NAMALWA (cell line): ENCODE measurements at regions not wholly inside any gene's neighbourhood (a gene's known extent, or its start where the extent isn't known, plus 50 kb on each side); places are given as distances from the start of the nearest gene placed in this dataset.
"Not testable (repeated sequence)": the region's sequence is repeated elsewhere in the genome, so short reads cannot be mapped to it uniquely, and the experiment has no call there.

ENCODE experiments used
- DNase-seq: peaks from one replicate; pipeline ENCODE4 v3.0.0-alpha.2; 2015; ENCODE audit warnings: low spot score

DNA sequence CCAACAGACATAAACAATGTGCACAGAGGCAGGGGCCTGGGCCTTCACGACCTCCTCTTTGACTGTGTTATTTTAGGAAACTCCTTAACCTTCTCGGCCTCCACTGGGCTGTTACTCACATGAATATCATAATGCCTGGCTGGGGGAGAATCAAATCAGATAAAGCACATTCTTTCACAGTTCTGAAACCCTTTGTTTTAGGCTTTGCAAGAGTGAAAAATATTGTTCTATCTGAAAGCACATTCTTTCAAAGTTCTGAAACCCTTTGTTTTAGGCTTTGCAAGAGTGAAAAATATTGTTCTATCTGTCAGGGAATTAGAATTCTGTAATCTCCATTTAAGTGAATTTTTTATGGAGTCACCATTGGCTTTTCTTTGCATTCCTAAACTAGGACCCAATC lies 50.7 kb upstream of the SYNDIG1 start:
- DNase-seq: no peak

DNA sequence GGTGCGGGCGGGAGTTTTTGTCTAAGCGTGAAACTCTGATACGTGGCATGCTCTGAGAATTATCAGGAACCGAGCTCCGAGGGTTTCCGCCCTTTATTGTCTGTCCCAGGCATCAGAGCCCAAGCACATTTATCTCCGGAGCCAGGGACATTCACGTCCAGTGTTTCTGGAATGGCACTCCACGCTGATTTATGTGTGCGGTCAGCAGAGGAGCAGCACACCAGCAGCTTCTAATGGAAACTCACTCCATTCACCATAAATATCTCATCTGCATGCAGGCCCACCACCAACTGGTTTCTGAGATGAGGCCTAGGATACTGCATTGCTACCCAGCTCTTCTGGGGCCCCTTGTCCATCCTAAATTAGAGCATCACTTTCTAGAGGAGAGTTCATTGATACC lies 51.9 kb upstream of the SYNDIG1 start:
- no peak for DNase-seq

DNA sequence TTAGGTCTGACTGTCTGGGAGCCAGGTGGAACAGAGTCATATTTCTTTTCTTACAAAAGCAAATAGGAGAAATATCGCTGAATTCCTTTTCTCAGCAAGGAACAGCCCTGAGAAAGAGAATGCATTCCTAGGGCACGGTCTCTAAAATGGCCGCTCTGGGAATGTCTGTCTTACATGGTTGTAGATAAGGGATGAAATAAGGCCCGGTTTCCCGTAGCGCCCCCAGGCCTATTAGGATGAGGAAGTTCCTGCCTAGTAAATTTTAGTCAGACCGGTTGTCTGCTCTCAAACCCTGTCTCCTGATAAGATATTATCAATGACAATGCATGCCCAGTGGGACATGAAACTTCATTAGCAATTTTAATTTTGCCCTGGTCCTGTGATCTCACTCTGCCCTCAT lies 54.0 kb upstream of the SYNDIG1 start:
- DNase-seq: not testable (repeated sequence)

DNA sequence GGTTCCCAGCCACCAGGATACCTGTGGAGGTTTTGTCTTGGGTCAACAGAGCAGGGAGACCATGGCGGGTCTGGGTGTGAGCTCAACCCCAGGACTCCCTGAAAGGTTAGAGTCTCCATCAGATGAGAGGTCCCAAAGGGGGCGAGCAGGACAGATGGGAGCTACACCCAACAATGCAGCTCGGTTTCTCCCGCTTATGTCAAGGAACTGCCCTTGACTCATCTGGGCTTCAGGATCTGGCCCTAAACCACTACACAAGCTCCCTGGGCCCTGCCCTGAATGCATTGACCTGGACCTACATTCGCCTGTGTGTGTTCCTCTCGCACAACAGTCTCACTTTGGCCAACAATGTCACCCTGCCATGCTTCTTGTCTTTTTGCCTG lies 57.6 kb upstream of the SYNDIG1 start:
- DNase-seq: no peak

DNA sequence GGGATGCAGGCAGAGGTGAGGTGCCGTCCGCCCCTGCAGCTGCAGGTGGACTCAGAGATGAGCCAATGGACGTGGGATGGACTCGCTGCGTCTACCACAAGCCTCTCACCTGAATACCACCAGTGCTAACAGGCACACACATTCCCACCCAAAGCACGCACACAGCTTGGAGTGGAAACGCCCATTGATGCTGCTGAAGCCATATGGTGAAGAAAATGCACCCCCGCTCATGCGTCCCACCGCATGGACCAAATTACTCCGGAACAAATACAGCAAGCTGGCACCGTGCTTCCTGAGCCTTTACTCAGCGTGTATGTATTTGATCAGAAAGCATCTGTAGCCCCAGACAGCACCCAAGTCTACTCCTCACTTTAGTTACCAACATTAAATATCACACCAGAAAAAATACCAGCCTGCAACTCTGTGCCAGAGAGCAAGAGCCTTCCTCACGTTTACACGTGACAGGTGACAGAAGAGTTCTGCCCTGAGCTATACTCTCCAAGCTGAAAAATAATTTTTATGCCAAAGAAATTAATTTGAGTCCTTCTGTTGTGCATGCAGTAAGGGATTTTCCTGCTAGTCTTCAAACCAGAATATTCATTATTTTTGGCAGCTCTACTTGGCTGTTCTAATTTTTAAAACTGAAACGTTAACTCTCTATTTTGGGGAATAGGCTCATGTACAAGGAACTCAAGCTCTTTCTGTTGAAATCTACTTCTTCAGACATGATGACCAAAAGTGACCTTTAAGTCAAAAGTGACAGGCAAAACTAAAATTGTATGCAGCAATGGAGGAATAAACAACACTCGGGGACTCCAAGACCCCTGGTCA lies 58.2 kb upstream of the SYNDIG1 start:
- DNase-seq: no peak

DNA sequence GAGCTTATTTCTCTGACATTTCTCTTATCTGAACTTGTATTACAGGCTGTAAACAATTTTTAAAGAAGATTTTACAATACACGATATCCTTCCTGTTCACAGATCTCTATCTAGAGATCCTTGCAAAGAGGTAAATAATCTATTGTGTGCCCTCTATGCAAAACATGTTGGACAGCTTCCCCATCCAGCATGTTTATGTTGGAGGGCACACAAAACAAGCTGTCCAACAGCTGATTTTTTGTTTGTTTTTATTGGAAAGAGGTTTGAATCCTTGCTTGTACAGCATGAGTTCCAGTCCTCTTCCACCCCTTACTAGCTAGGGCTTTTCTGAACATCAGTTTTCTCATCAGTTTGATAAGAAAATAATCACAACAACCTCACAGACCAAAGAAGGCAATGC lies 62.3 kb upstream of the SYNDIG1 start:
- DNase-seq: no peak

DNA sequence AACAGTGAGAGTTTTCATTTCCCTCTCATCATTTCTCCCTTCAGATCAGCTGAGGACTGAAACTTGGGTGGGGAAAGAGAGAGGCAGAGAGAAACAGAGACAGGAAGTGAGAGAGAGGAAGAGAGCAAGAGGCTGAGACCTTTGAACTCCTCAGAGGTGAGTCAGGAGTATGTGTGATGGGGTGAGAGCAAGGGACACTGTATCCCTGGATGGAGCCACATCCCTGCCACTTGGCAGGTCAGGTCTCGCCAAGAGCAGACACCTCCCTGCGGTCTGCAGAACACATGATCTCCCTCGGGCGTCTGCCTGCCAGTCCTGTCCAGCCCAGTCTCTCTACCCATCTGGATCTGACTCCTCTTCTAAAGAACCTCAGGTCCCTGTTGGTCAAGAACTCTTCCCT lies 62.7 kb upstream of the SYNDIG1 start:
- no peak for DNase-seq

DNA sequence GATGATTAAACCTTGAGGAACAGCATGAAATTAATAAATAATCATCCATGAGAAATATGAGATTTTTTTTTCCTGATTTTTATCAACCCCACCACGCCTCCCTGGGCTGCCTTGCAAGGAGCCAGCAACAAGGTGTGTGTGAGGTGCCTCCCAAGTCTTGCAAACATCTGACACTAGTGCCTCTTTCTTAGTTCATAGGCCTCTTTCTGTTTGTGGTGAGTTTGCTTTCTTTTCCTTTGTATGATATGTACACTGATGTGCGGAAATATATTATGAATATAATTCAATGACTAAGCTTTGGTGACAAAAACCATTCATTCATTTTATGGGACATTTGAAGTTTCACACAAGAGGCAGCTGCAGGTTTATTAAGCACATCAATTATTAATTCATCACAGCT lies 63.2 kb upstream of the SYNDIG1 start:
- no peak for DNase-seq

DNA sequence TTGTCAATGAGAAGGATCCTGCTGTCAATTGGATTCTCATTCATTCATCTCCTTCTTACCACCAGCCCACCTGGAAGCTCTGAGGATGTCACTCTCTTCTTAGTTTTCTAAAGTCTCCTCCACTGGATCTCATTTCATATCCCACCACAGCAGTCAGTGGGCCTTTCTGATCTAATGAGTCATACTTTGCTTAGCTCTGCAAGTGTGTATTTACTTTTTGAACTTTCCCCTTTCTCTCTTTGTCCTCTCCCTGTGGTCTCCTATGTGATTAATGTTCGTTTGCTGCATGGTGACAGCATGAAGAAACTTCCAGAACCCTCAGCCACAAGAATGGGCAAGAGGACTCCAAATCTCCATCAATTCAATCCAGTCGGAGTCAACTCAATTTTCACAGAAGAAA lies 63.6 kb upstream of the SYNDIG1 start:
- DNase-seq: no peak

DNA sequence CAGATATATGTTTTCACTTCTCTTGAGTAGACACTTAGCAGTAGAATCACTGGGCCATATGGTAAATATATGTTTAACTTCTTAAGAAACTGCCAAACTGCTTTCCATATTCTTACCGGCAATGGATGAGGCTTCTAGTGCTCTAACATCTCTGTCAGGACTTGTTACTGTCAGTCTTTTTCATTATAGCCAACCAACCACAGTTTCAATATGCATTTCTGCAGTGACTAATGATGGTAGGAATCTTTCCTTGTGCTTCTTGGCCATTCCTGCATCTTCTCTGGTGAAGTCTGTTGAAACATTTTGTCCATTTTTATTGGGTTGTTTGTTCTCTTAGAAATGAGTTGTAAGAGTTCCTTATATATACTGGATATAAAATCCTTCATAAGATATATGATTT lies 66.0 kb upstream of the SYNDIG1 start:
- DNase-seq: no peak

DNA sequence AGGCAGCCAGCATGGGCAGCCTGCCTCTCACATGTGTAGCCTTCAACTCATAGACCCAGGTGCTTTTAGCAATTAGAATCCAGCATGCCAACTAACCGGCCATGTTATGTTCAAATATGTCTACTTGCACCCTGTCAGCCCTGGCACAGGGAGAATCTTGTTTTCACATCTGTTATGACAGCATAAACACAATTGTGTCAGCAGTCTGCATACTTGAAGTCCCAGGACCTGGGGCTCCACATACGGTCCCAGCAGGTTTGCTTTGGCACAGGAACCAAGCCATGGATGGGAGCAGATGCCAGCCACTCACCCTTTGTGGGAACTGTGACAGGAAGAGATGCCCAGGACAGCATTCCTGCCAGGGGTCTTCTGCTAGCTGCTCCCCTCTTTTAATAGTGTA lies 67.2 kb upstream of the SYNDIG1 start:
- DNase-seq: no peak

DNA sequence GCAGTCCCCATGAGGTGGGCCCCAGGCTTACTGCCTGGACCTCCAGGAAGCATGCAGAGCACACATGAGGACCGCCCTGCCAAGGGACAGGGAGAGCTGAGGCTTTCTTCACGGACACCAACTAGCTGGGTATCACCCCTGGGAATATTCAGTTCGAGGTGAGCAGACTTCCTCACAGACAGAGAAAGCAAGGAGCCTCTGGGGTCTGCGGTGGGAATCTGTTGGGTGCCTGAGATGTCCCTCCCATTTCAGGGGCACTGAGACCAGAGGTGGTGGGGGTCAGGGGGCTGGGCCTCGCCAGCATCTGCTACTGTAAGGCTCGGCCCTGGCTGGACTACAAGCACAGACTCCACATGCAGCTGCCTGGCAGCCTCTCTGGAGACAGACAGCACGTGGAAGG lies 74.3 kb upstream of the SYNDIG1 start:
- no peak for DNase-seq

DNA sequence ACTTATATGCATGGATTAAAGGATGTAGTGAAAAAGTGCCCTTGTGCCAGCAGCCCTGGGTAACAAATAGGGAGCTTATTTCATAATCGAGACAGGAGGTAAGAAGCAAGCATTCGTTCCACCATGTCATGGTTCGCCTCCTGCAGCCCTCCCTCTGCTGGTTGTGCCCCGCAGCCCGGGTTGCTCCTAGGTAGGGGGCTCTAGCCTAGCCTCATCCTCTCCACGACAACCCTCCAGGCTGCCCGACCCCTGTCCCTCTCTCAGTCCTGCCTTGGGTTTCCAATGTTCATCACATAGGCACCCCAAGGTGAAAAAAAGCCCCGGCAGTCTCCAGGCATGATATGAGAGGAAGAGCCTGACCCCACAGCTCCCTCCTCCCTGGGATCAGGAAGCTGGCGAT lies 75.5 kb upstream of the SYNDIG1 start:
- no peak for DNase-seq

DNA sequence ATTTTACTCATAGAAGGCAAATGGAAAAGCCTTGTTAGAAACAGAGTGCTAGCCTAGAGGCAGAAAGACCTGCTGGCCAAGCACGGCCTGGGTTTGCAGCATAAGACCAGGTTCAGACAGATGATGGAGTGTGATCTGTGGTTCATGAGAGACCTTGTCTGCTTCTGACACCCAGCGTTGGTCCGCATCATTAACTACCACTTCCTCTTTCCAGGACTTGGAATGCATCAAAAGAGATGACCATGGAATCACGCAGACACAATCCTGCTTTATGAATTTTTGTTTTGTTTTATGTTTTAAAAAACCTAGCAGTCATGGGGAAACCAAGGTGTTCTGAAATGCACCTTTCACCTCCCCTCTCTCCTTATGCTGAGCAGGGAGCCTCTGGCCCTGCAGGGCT lies 76.8 kb upstream of the SYNDIG1 start:
- DNase-seq: no peak

DNA sequence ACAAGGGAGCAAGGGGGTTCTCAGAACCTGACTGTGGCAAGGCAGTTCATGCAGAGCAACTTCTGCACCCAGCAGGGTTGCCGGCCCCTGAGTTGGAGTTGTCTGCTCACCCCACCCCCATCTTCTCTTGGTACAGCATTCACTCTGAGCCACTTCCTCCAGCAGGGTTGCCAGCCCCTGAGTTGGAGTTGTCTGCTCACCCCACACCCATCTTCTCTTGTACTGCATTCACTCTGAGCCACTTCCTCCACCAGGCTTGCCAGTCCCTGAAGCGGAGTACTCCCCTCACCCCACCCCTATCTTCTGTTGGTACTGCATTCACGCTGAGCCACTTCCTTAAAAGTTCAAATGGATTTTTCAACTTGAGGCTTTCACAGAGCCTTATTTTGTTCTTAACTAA lies 79.7 kb upstream of the SYNDIG1 start:
- DNase-seq: no peak

DNA sequence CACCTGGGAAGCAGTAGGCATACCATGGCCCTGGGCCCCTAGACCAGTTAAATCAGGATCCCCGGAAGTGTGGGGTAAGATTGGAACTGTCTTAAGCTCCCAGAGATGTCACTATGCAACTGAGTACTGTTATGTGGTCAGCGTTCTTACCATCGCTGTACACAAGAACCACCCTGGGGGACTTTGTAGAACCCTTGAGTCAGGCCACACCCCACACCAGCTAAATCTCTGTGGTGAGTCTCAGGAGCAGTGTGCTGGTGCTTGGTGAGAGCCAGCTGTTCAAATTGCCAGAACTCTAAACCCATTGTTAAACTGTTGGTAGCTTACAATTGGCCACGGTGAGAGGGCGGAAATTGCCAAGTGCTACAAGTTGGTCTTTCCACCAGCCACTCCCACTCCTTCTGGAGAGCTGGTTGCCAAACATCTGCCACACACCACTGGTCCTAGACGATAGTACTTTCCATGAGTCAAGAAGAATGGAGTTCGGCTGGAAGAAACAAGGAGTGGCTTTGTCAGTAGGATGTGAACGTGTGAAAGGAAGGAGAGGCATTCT lies 80.5 kb upstream of the SYNDIG1 start:
- DNase-seq: no peak

DNA sequence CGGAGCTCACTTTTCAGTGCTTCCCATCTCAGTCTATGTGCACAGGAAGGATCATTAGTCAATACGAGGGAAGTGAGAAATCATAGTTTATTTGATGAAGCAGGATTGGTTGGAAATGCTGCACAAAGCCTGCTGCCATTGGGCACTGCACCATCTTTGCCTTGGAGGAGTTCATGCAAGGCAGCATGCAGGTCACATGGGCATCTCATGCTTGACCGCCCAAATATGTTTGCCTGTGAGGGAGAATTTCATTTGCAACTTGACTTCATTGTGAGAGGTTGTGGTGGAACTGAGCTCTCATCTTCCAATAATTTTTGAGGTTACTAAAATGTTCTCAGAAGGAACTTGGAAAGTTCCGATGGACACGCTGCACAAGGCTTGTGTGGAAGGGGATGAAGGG lies 83.9 kb upstream of the SYNDIG1 start:
- no peak for DNase-seq

DNA sequence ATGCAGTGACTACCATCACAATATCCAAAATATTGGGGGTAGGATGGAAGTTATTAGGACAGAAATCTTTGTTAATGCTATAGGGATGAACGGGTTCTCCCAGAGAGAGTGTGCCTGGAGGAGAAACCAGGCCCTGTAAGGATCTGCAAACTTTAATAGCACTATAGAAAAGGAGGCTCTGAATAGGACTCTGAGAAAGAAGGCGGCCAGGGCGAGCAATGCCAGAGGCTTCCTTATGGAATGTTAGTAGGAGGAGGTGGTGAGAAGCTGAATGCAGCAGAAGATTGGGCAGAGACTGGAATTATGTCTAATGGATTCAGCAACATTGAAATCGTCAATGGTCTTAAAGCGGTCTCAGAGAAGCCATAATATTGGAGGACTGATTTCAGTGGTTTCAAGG lies 84.6 kb upstream of the SYNDIG1 start:
- DNase-seq: no peak

DNA sequence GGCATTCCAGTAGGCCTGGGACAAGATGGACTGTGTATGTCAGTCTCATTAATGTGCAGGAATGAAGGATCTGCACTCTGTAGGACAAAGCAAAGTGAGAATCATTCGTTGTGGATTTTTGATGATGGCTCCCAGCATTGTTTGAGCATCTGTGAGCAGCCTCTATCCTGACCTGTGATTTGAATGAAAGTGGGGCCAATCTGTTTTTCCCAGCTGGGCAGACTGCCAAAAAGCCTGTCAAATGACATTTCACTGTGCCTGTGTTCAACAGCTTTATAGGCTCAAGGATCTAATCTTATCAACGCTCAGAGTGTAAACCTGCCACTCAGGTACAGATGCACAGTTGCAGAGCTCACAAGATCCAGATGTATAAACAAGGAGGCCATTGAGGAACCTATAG lies 86.7 kb upstream of the SYNDIG1 start:
- no peak for DNase-seq

DNA sequence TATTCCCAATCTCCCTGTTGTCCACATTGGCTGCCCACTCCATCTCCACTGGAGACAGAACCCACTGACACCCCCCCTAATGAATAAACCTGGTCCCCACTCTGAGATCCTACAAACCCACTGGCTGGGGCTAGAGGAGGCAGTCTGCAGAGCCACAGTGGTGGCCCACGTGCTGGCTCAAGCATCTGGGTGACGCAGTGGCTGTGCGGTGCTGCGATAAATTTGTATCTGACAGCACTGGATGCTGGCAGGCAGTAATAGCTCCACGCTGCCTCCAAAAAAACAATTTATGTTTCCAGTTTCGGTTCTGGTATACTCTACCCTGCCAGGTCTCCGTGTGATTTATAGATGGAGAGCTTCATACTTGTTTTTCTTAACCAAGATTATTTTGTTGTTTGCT lies 87.1 kb upstream of the SYNDIG1 start:
- DNase-seq: no peak

DNA sequence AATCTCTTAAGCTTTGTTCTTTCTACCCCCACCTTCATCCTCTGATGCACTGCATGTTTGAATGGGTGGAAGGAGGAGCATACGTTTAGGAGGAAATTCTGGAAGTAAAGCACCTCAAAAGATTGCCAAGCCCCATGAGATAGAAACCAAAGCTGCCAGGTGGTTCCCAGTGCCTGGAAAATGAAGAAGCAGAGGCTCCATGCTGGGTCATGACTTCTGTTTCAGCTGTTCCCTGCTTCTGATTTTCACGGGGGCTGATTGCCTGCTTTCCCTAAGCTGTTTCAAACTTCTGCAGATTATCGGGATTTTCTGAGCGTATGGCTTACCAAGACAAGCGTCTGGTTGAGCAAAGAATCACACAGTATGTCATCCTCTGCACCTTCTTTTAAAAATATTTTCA lies 87.5 kb upstream of the SYNDIG1 start:
- no peak for DNase-seq

DNA sequence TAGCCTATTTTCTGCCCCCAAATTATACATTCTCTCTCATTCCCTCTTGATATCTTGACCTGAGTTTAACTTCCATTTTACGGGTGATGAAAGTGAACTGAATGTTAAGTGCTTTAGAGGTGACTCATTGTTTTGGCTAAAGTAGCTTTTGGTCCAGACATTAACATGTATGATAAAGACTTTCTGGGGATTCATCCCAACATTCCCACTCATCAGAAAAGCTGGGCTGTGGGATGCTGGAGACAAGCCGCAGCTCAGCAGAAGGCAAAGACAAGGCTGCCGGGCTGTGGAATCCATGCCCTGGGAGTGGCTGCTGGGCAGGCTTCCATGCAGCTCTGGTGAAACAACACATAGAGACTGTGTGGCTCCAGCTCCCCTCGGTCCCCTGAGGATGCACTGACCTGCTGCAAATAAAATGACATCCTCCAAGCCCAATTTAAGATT lies 89.9 kb upstream of the SYNDIG1 start:
- DNase-seq: no peak

DNA sequence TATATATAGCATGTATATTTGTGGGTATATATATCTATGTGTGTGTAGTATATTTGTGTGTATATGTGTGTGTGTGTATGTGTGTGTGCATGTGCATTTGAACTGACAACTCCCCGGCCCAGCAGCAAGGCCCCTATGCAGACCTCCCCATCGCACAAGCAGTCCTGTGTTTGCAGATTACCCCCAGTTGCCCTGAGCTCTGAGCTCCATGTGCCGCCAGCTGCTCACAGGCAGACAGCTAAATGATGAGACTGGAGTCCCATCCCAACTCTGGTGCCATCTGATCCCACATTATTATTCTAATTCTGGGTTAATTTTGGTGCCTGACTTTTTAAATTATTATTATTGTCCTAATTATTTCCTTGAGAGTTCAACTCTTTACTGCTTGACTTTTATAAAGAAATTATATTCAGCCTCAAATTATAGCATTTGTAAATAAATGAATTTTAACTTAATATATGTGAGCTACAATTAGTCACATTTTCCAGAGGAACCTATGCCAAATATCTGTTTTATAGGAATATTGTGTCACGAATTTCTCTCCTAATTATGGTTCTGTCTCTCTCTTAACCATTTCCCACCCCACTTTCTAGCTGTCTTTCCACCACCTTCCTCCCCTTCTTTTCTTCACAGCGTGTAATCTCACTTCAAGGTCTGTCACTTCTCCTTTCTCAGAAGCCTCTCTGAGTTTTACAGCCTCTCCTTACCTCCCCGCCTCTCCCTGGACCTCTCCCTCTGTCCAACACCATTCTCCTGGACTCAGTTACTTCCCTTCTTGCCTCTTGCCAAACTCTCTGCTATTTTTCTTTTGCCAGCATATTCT lies 90.6 kb upstream of the SYNDIG1 start:
- DNase-seq: no peak
